ENCODE measurements at regions not wholly inside any gene's neighbourhood (a gene's known extent, or its start where the extent isn't known, plus 50 kb on each side); places are given as distances from the start of the nearest gene placed in this dataset.

DNA sequence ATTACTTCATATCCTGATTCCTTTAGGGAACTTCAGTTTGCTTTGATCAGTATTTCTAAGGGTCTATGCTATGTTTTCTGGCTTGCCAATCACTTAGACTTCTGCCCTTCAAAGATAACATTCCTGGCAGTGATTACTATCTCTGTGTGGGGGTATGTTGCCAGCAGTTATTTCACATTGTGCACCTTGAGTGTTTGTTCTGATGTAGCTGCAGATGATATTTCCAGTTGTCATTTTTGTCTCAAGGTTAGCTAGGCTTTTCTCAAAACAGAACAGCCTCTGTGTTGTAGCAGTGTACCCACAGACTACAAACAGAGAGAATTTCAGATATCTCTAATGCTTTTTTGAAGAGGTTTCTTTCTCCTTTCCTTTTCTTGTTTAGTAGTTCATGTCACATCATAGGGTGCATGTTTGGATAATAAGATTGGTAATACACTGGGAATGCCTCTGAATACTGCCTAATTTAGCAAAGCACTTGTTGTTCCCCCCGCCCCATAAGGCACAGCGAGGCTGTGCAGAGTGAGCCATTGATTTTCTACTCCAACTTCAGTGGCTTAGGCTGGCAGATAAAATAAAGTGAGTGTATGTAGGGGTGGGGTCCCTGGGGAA lies 134.7 kb upstream of the AGR3 start (continued):
- TF ChIP-seq, protein P1, sequence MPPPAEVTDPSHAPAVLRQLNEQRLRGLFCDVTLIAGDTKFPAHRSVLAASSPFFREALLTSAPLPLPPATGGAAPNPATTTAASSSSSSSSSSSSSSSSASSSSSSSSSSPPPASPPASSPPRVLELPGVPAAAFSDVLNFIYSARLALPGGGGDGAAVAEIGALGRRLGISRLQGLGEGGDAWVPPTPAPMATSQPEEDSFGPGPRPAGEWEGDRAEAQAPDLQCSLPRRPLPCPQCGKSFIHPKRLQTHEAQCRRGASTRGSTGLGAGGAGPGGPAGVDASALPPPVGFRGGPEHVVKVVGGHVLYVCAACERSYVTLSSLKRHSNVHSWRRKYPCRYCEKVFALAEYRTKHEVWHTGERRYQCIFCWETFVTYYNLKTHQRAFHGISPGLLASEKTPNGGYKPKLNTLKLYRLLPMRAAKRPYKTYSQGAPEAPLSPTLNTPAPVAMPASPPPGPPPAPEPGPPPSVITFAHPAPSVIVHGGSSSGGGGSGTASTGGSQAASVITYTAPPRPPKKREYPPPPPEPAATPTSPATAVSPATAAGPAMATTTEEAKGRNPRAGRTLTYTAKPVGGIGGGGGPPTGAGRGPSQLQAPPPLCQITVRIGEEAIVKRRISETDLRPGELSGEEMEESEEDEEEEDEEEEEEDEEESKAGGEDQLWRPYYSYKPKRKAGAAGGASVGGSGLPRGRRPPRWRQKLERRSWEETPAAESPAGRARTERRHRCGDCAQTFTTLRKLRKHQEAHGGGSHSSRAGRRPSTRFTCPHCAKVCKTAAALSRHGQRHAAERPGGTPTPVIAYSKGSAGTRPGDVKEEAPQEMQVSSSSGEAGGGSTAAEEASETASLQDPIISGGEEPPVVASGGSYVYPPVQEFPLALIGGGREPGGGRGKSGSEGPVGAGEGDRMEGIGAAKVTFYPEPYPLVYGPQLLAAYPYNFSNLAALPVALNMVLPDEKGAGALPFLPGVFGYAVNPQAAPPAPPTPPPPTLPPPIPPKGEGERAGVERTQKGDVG (CRISPR knock-in tag; IDR thresholded peaks at IDR 0.05): no peak

GRCh38 chr7:17019106-17019505 lies 137.3 kb upstream of the AGR3 start:
- no peaks in the 10 kb centered on the region for H3K9me3 ChIP-seq (replicated peaks; ENCODE audit: control insufficient read depth, insufficient read depth, low read length)
- no peaks in the 10 kb centered on the region for H3K79me2 ChIP-seq (ENCODE audit: control insufficient read depth, insufficient read depth, low read length)
- DNase-seq (ENCODE audit: low read depth, low spot score) (no peak), ATAC-seq (no peak), FAIRE-seq (no peak)
- in situ Hi-C loops (cut with MboI): no loop called here
- SMC1A ChIA-PET (ENCODE audit: uncharacterized antibody, unreplicated experiment): no interaction called here
- 70% methylated on average over 2 of the region's 2 CpGs for WGBS (ENCODE audit: insufficient coverage, insufficient replicate concordance, low lambda C conversion rate, missing lambda C conversion rate)
- POLR2A ChIA-PET: interaction anchor here (0.9 kb wide), 1 partner anchor 223 kb away, joined by 3 read pairs; no protein-coding TSS in a partner anchor
- no peaks in the 10 kb centered on the region for H3K36me3 ChIP-seq (ENCODE audit: control insufficient read depth in 2 of 2, insufficient read depth in 2 of 2, low read length in 1 of 2)
- H3K4me1 ChIP-seq (ENCODE audit: control insufficient read depth, insufficient read depth, low read length): no peaks in the 10 kb centered on the region
- intact Hi-C loops (cut with micrococcal nuclease; ENCODE audit: unreplicated experiment): loop anchor here (10.0 kb wide), 1 partner anchor 136 kb away; no protein-coding TSS in a partner anchor
- H2AFZ ChIP-seq (ENCODE audit: control insufficient read depth, low read depth, low read length): no peak overlapping the region
- H4K20me1 ChIP-seq (ENCODE audit: control insufficient read depth, insufficient read depth): no peaks in the 10 kb centered on the region
- CTCF ChIA-PET: interaction anchor here (1.1 to 1.5 kb wide), 3 partner anchors 11 to 282 kb away, joined by 3 to 4 read pairs (median 3); no protein-coding TSS in a partner anchor
- no peak overlapping the region for H3K27ac ChIP-seq (ENCODE audit: control insufficient read depth, insufficient read depth)
- BruUV-seq (replicated peaks): no TSS peak
- no peak overlapping the region for H3K9ac ChIP-seq (ENCODE audit: control insufficient read depth, insufficient read depth, low read length)
- RAD21 ChIA-PET (ENCODE audit: unreplicated experiment): no interaction called here
- H3K4me3 ChIP-seq: no peak overlapping the region
- no peaks in the 10 kb centered on the region for H3K27me3 ChIP-seq (replicated peaks in 1 of 2; ENCODE audit: control insufficient read depth in 2 of 2, insufficient read depth in 2 of 2, low read length in 1 of 2)
- no peak overlapping the region for H3K4me2 ChIP-seq (ENCODE audit: control insufficient read depth, insufficient read depth)
- TF ChIP-seq POLR2AphosphoS2 (IDR thresholded peaks at IDR 0.05; ENCODE audit: low read depth, low read length) (no peak), SMARCA5 (IDR thresholded peaks at IDR 0.05) (no peak), ZNF274 (IDR thresholded peaks at IDR 0.05; ENCODE audit: insufficient read depth, insufficient read length) (no peak), BHLHE40 (IDR thresholded peaks at IDR 0.05; ENCODE audit: borderline replicate concordance in 1 of 2, low read depth in 2 of 2, low read length in 1 of 2) (no peak), KDM1A (IDR thresholded peaks at IDR 0.05; ENCODE audit: borderline replicate concordance) (no peak), TARDBP (IDR thresholded peaks at IDR 0.05; ENCODE audit: borderline replicate concordance) (no peak), ZSCAN29 (IDR thresholded peaks at IDR 0.05) (no peak), CREM (IDR thresholded peaks at IDR 0.05; ENCODE audit: low read depth) (no peak)
- TF ChIP-seq, protein P2, sequence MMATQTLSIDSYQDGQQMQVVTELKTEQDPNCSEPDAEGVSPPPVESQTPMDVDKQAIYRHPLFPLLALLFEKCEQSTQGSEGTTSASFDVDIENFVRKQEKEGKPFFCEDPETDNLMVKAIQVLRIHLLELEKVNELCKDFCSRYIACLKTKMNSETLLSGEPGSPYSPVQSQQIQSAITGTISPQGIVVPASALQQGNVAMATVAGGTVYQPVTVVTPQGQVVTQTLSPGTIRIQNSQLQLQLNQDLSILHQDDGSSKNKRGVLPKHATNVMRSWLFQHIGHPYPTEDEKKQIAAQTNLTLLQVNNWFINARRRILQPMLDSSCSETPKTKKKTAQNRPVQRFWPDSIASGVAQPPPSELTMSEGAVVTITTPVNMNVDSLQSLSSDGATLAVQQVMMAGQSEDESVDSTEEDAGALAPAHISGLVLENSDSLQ (IDR thresholded peaks at IDR 0.05): no peak
